Fibroblast of upper back skin (primary cell): ENCODE measurements at regions not wholly inside any gene's neighbourhood (a gene's known extent, or its start where the extent isn't known, plus 50 kb on each side); places are given as distances from the start of the nearest gene placed in this dataset.
A peak's percentile ranks its signal among the peaks of the same experiment; 100 is the strongest.

ENCODE experiments used
- DNase-seq: peaks from one replicate; pipeline ENCODE4 v3.0.0-alpha.2; 2013

DNA sequence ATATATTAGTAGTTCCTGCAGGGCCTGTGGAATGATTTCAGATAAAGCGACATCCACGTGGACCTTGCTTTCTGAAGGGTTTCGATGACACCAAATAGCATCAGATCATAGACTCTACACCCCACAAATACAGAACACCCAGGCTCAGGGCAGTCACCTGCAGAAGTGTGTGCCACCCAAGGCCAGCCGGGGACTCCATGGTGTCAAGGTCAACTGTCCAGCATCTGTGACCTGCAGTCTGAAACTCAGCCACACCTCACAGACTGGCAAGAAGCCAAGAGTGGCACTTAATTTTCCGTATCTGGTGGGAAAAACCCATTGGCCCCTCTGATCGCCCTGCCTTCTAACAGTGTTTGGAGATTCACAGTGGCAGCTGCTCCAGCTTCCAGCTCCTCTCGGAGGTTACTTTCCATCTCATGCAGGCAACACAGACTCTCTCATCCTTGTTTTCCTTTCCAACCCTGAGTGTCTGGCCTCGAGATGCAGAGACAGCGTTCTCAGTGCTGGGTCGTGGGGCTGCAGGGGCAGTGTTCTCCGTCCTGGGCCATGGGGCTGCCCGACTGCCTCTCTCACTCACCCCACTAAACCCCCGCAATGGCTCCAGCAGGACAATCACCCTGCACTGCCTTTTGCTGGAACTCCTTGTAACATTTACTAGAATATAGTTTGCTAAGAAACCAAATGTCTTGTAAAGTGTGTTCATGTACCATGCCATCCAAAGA is 221.9 kb downstream of the IRX2 start:
- no peak for DNase-seq

- no peak for DNase-seq
Observed at GRCh38 chr5:2525351-2525750, 226.1 kb downstream of the IRX2 start.

DNA sequence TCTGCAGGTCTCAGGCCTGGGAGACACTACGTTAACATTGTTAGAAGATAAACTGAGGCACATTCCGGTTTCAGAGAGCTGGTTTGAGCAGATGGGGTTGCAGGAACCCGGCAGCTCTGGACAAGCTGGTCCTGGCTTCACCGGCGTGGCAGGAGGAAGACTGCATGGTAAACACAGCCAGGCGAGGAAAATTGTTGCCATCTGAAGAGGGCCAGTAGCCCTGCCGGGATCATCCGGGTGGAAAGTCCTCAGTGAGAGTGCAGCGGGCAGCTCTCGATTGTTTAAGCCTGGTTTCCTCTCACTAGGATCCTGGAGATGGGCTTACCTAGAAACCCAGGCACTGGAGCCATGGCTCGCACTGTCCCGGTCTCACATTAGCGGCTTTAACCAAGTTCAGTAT is 226.9 kb downstream of the IRX2 start:
- DNase-seq = no peak

DNA sequence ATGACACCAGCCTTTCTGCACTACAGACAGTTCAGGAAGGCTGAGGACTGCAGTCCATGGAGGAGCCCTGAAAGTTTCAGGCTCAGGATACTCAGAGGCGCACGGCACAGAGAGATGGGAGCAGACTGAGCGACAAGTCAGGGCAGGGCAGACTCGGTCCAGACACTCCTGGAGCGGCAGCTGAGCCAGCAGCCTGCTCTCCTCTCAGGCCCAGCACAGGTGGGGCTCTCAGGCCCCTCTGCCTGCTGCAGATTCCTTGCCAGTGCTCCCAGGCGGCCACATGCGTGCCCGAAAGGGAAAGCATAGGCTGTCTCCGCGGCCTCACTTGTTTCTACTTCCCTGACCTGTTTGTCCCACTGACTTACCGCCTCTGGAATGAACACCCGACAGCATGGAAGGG is 228.3 kb downstream of the IRX2 start:
- no peak for DNase-seq

GRCh38 chr5:2522372-2522771 is 229.1 kb downstream of the IRX2 start:
- no peak for DNase-seq

DNA sequence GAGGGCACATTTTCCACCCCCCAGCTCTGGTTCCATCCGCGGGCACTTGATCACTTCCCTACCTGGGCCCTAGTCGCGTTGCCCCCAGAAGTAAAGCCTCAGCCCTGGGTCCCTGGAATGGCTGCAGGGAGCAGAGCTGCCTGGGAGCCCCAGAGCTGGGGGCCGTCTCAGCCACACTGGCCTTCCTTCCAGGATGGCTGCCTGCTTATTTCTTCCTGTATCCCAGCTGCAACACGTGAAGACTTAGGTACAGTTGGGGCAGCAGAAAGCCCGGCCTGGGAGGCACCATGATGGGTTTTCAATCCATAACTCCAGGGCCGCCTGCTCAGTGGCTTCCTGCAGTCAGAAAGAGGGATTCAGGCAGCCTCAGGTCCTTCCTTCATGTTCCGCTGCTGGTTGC is 232.3 kb downstream of the IRX2 start:
- DNase-seq = no peak

DNA sequence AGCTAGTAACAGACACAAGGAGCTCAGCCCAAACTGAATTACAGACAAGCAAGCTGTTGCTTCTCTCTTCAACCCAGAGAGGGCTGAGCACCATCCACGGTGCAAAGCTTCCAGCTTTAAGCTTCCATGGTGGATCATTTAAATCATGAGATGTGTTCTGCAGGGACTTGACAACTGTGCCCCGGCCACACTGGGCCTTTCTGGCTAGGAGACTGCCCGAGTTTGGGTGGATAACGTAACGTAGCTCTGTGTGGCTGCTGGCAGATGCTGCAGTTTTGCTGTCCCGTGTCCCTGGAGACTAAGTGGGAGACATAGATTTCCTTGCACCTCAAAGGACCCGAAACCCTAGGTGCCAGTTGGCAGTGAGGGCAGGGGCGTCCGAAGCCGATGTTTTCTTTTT is 234.0 kb downstream of the IRX2 start:
- no peak for DNase-seq

DNA sequence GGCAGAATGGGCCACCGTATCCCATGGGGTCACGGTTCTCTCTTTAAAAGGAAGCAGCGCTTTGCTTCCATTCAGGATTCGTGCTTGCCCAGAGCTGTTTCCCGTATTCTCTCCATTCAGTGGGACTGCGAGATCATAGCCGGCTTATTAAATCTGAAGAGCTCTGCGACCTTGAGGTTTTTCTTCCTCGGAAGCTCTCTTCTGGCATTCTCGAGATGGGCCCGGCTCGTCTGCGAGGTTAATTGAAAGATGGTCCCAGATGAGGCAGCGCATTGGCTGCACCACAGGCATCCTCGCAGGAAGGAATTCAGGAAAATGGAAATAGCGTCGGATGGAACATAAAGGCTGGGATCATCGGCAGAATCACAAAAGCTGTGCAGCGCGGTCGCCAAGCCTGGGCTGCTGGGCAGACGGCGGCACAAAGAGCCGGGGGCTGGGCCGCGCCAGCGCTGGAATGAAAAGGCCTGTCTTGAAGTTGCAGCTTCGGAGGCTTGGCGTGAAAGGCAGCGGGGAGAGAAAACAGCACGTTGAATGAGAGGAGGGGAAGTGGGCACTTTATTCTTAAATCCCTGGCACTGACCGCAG is 236.2 kb downstream of the IRX2 start:
- DNase-seq = no peak

GRCh38 chr5:2514484-2514883 is 237.0 kb downstream of the IRX2 start:
- no peak for DNase-seq

GRCh38 chr5:2511706-2512105 is 239.8 kb downstream of the IRX2 start:
- DNase-seq = no peak

- peak; percentile 17 for DNase-seq
Observed at GRCh38 chr5:2511126-2511525, 240.4 kb downstream of the IRX2 start.

GRCh38 chr5:2509527-2509926 is 241.9 kb downstream of the IRX2 start:
- DNase-seq = no peak

GRCh38 chr5:2508514-2508913 is 243.0 kb downstream of the IRX2 start:
- DNase-seq = no peak

DNA sequence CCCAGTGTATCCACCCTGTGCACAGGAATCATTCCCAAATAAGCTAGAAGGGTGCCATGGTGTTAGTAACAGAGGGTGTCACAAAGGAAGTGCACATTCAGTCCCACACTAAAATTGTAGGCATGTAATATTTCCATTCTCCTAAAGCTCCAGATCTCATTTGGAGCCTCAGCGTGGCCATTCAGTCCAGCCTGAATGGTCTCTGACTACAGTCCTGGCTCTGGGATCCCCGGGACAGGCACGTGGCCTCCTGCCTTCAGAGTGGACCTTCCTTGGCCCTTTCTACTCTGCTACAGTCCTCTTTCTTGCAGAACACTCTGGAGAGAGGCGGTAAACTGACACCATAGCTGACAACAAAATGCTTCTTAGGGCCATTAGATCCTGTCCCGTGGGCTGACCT is 243.9 kb downstream of the IRX2 start:
- DNase-seq = no peak

- no peak for DNase-seq
Observed at GRCh38 chr5:2506603-2507002, 244.9 kb downstream of the IRX2 start.

DNA sequence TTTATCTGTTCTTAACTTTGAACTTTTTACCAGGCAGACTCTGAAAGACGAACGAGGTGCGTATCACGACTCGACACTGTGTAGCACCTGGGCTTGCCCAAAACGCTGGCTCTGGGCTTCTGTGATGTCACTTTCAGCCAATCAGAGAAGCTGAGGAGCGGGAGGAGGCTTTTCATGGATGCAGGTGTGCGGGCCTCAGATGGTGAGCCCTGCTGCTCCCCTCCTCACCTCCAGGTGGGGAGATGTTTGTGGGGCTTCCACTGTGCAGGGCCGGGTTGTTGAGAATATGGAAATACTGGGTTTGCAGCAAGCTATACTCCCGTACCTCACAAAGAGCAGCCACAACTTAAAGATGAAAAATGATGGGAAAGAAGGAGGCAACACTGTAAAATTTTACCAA is 246.3 kb downstream of the IRX2 start:
- no peak for DNase-seq

DNA sequence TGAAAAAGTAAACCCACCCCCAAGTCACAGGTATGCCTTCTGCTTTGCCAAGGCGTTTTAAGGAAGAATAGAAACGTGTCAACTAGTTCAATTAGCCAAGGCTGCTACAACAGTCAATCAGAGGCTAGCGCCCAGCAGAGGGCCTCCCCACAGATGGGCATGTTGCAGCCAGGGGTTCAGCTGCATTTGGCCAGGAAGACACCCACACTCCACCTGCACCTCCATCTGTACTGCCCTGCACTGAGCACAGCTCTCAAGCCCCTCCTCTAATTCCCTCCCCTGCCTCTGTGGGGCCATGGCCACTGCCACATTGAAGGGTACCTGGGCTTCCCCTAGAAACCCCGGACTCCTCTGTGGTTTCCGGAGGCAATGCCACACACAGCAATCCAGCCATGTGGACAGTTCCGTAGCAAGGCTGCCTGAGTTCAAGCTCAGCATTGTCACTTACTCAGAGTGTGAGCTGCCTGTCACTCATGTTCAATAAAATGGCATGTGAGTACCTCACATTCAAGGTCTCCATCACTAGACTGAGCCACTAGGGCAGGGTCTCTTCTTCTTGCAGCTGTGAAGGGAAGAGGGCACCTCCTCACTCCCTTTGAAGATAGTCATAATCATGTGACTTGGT is 248.4 kb downstream of the IRX2 start:
- DNase-seq = no peak

- no peak for DNase-seq
Observed at GRCh38 chr5:2499917-2500316, 251.6 kb downstream of the IRX2 start.

DNA sequence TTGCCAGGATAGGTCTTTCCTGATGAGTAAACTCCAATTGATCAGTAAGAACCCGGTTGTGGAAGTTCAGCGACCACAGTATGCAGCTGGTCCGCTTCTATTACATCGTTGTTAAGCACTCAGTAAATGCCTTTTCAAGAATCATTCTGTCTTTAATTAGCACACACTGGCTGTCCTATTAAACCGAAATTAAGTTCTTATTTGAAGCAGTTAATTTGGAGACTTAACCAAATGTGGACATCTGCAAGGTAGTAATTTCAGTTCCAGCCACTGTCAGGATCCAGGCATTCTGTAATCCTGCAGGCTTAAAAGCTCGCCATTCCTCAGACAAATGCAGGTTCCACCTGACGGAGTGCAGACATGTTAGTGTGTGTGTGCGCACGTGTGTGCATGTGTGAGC is 254.6 kb downstream of the IRX2 start:
- no peak for DNase-seq

GRCh38 chr5:2496126-2496525 is 255.4 kb downstream of the IRX2 start:
- no peak for DNase-seq

- DNase-seq = no peak
Observed at GRCh38 chr5:2493356-2493755, 258.1 kb downstream of the IRX2 start.

DNA sequence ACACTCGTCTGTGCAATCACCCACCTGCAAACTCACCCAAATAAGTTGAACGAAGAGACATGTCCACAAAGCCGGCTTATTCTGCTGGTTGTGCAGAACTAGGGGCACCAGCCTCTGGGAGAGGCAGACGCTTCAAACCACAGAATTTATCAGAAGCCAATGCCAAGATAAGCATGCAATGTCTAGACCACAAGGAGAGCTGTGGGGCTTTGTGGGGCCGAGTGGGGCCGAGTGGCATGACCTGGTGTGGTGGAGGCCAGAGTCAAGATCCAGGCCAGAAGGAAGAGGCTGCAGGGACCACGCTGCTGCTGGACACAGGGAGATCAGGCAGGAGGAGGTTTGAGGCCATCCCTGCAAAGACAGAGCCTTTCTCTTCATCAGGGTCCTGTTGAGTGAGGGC is 259.0 kb downstream of the IRX2 start:
- no peak for DNase-seq

DNA sequence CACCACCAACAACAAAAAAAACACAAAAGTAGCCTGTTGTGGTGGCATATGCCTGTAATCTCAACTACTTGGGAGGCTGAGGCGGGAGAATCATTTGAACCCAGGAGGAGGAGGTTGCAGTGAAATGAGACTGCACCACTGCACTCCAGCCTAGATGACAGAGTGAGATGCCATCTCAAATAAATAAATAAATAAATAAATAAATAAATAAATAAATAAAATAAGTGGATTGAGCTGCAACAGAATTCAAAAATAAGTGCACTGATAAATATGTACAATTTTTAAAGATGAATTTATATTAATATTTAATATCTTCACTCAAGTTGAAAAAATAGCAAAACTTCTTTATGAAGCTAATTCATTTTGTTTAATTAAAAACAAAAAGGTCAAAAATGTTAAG is 259.6 kb downstream of the IRX2 start:
- no peak for DNase-seq

DNA sequence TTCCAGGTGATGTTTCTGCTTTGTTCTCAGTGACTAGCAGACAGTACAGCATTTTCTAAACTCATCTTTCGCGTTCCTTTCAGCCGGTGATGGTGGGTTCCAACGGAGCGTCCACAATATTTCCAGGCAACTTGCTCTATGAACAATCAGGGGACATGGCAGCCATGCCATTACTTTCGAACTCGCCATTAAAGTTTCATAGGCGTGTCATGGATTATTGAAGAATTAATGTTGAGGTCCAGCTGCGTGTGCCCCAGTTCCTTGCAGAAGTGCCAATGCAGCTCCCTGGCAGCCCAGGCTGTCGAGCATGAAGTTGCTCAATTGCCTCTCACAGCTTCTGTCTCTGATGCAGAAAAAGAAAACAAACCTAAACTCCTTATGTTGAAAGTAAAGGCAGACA is 262.2 kb downstream of the IRX2 start:
- no peak for DNase-seq

- DNase-seq = no peak
Observed at GRCh38 chr5:2488593-2488992, 262.9 kb downstream of the IRX2 start.
